GM08714 (cell line): ENCODE measurements at regions not wholly inside any gene's neighbourhood (a gene's known extent, or its start where the extent isn't known, plus 50 kb on each side); places are given as distances from the start of the nearest gene placed in this dataset.
"Not testable (repeated sequence)": the region's sequence is repeated elsewhere in the genome, so short reads cannot be mapped to it uniquely, and the experiment has no call there.

Experiments
- H3K4me3 ChIP-seq: fragments of 200-500 bp; sonication (Bioruptor generic); 2 replicates; pipeline ENCODE4 v1.5.1; 2014; ENCODE audit warnings: mild to moderate bottlenecking, low read length, inconsistent platforms
- ZNF274 ChIP-seq: IDR thresholded peaks from 2 replicates; pipeline ENCODE4 v1.6.1; 2012; ENCODE audit warnings: mild to moderate bottlenecking, low read depth, low read length

- no peak for TF ChIP-seq ZNF274
- H3K4me3 ChIP-seq = no peak overlapping the region
Measured at GRCh38 chr5:153237671-153238332, 252.7 kb upstream of the GRIA1 start.

- H3K4me3 ChIP-seq = no peak overlapping the region
- no peak for TF ChIP-seq ZNF274
Measured at GRCh38 chr5:153257381-153257780, 233.1 kb upstream of the GRIA1 start.

GRCh38 chr5:153258469-153258868 is 232.0 kb upstream of the GRIA1 start:
- TF ChIP-seq ZNF274 = no peak
- no peak overlapping the region for H3K4me3 ChIP-seq

- no peak overlapping the region for H3K4me3 ChIP-seq
- TF ChIP-seq ZNF274 = no peak
Measured at GRCh38 chr5:153267506-153267905, 223.0 kb upstream of the GRIA1 start.

- TF ChIP-seq ZNF274 = no peak
Measured at GRCh38 chr5:153275695-153276094, 214.8 kb upstream of the GRIA1 start.

GRCh38 chr5:153276151-153276550 is 214.3 kb upstream of the GRIA1 start:
- no peak for TF ChIP-seq ZNF274
- H3K4me3 ChIP-seq = no peak overlapping the region

More at GRCh38 chr5:153275695-153276094, 214.8 kb upstream of the GRIA1 start:
- H3K4me3 ChIP-seq = no peak overlapping the region

- H3K4me3 ChIP-seq = not testable (repeated sequence)
Measured at GRCh38 chr5:153296251-153296844, 194.1 kb upstream of the GRIA1 start.

GRCh38 chr5:153299891-153300290 is 190.6 kb upstream of the GRIA1 start:
- no peak overlapping the region for H3K4me3 ChIP-seq
- no peak for TF ChIP-seq ZNF274

- H3K4me3 ChIP-seq = no peak overlapping the region
- no peak for TF ChIP-seq ZNF274
Measured at GRCh38 chr5:153308282-153308681, 182.2 kb upstream of the GRIA1 start.

- TF ChIP-seq ZNF274 = no peak
- no peak overlapping the region for H3K4me3 ChIP-seq
Measured at GRCh38 chr5:153318556-153318955, 171.9 kb upstream of the GRIA1 start.

GRCh38 chr5:153321478-153321877 is 169.0 kb upstream of the GRIA1 start:
- no peak overlapping the region for H3K4me3 ChIP-seq
- no peak for TF ChIP-seq ZNF274

GRCh38 chr5:153340139-153340538 is 150.3 kb upstream of the GRIA1 start:
- H3K4me3 ChIP-seq = no peak overlapping the region
- TF ChIP-seq ZNF274 = no peak

- no peak for TF ChIP-seq ZNF274
- H3K4me3 ChIP-seq = no peak overlapping the region
Measured at GRCh38 chr5:153340738-153341137, 149.7 kb upstream of the GRIA1 start.

- TF ChIP-seq ZNF274 = no peak
- H3K4me3 ChIP-seq = no peak overlapping the region
Measured at GRCh38 chr5:153342487-153342886, 148.0 kb upstream of the GRIA1 start.

- no peak overlapping the region for H3K4me3 ChIP-seq
- TF ChIP-seq ZNF274 = no peak
Measured at GRCh38 chr5:153347611-153348010, 142.9 kb upstream of the GRIA1 start.

- H3K4me3 ChIP-seq = no peak overlapping the region
- no peak for TF ChIP-seq ZNF274
Measured at GRCh38 chr5:153350175-153350883, 140.1 kb upstream of the GRIA1 start.
